ENCODE measurements at regions not wholly inside any gene's neighbourhood (a gene's known extent, or its start where the extent isn't known, plus 50 kb on each side); places are given as distances from the start of the nearest gene placed in this dataset.

- no peak for DNase-seq
These were observed 50.4 kb downstream of the RTL9 start for GRCh38 chrX:110408949-110409588.

DNA sequence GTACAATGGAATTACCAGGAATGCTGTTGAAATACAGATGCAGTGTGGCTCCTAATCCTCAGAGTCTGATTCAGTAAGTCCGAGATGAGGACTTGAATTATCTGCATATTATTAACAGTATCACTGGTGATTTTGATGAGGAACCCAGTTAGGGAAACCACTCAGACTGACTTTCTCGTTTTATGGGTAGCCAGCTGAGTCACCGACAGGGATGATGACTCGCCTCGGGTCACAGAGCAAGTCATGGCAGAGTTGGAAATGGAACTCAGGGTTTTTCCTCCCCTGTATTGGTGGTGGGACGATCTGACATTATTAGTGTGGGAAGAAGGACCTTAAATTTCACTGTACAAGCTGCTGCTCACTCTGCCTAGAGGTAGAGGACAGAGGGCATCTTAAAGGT lies 51.3 kb downstream of the RTL9 start:
- no peak for DNase-seq

- no peak for DNase-seq
These were observed 52.0 kb downstream of the RTL9 start for GRCh38 chrX:110410603-110411002.

GRCh38 chrX:110412971-110413726 lies 54.5 kb downstream of the RTL9 start:
- peak; percentile 70 for DNase-seq

- no peak for DNase-seq
These were observed 55.1 kb downstream of the RTL9 start for GRCh38 chrX:110413727-110414124.

DNA sequence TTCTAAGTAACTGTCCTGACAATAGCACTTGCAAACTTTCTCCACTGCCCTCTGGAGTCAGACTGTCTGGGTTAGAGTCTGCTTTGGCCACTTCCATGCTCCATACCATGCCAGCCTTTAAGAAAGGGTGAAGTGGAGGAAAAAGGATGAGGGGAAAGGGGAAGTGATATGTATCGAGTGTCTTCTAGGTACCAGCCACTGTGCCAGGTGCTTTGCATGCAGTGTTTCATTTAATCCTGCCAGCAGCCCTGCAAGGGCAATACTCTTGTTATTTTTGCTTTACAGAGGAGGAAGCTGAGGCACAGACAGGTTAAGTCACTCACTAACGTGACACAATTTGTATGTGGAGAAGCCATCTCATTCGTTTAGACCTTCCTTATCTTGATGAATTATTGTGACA lies 55.6 kb downstream of the RTL9 start:
- no peak for DNase-seq

GRCh38 chrX:110414679-110415439 lies 56.2 kb downstream of the RTL9 start:
- no peak for DNase-seq

DNA sequence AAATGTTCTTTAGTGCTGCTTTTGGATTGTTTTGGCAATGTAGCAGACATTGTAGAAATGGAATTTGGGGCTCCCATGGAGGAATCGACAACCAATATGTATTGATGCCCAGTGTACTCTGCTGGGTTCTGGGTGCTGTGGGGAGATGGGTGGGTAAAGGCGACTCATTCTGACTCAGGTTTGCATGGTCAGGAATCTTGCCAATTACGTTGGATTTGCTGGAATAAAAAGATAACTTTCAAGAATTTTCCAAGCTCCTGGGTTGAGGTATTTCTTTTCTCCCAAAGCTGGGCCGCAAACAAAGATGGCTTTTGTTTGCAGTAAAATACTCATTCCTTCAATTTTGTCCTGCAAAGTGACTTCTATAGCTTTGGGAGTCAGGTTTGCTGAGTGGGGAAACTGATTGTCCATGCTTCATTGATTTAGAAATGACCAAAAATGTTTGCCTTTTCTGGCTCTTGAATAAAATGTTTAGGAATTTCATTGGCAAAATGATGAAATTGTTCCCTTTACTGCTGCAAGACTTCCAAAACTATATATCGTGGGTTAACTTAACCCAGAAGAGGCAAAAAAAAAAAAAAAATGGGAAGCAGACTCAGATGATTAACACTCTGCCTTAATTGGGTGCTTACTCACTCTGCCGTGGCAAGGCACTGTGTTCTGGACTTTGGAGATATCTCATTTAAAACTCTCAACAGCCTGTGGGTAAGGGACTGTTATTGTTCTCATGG lies 57.0 kb downstream of the RTL9 start:
- DNase-seq = no peak

- no peak for DNase-seq
These were observed 58.5 kb downstream of the RTL9 start for GRCh38 chrX:110417128-110417527.

DNA sequence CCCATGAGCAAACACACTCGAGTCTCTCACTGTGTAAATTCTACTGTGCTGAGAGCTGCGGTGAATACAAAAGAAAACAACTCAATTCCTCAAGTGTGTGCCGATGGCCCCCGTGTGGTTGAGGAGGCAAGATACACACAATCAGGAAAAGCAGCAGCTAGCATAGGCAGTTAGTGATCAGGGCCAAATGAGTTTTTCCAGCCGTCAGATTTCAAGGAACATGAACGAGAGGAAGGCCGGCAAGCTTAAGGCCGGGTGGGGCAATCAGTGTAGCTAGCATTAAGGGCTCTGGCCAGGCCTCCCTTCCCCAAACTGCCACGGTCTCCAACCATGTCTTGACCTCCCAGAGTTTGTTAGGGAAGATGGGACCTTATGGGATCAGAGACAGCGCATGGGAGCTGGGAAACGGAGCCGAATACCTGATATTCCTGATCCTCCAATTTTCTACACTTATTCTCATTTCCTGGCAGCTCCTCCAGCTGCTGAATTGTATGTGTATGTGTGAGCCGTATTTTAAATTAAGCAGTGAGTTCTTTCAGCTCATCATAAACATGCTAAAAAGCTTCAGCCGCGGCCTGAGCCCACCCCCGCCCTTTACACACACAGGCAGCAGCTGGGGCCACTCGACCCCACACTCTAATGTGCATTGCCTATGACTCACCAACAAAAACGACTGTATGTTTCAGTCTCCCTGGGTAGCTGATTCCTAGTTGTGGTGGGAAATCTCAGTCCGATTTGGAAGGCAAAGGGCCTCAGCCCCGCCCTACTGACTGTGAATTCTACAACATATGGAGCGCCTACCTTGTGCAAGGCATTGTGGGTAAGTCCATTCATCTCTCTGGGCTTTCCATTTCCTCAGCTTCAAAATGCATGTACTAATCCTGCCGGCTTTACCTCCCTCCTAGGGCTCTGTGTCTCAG lies 59.9 kb downstream of the RTL9 start:
- no peak for DNase-seq

DNA sequence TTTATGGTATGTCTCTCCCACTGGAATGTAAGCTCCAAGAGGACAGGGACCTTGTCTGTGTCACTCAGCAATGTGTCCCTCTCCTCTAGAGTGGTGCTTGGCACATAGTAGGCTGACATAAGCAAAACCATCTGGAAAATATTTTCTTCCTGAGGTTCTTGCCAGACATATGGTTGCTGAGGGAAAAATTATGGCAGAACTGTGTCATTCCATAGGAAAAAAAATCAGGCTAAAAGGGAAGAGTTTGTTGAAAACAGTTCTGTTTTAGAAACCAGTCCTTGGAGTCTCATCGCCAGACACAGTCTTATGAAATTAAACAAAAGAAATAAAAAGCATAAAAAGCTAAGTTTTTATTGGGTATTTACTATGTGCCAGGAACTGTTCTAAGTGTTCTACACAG lies 60.9 kb downstream of the RTL9 start:
- no peak for DNase-seq

DNA sequence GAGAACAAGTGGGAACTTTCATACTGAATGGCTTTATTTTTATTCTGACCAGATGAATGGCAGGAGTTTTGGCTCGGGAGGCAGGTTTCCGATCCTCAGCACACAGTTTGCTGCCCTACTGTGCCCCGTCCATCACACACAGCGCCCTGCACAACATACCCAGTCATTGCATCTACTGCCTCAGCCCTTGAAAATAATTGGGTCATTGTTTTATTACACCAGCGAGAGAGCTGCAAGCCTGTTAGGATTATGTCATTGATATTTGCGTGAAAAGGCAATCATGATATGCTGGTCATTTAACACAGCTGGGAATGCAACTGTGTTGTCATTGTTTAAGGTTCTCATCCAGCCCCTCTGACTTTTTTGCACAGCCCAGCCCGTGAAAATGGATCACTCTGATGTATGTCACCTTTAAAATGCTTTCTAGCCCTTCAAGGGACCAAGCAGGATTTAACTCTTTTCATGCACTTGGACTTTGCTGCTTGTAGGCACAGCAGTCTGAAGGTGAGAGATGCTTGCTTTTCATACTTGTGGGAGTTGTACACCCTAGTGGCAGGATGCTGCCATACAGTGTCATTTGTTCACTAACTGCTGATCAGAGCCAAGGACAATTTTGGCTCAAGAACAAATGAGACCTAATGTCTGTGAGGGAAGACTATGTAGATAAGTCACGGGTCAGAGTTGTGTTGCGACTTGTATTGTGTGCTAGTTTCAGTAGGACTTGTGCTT lies 62.3 kb downstream of the RTL9 start:
- no peak for DNase-seq

GRCh38 chrX:110421500-110422455 lies 63.1 kb downstream of the RTL9 start:
- no peak for DNase-seq

- DNase-seq = no peak
These were observed 66.8 kb downstream of the RTL9 start for GRCh38 chrX:110425222-110426154.

GRCh38 chrX:110426155-110426504 lies 67.5 kb downstream of the RTL9 start:
- no peak for DNase-seq

DNA sequence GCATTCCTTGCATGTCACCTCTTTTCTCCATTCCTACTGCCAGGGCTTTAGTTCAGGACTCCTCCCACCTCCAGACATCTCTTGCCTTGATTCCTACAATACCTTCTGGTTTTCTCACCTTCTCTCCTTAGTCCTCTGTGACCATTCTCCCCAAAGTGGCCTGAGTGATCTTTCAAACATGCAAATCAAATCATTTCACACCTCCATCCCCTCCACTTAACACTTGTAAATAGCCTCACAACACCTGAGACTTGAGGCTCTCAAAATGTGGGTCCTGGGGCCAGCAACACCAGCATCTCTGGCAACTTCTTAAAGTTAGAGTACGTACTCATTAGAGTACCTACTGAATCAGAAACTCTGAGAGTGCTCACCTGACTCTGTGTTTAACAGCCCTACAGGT lies 68.4 kb downstream of the RTL9 start:
- no peak for DNase-seq

DNA sequence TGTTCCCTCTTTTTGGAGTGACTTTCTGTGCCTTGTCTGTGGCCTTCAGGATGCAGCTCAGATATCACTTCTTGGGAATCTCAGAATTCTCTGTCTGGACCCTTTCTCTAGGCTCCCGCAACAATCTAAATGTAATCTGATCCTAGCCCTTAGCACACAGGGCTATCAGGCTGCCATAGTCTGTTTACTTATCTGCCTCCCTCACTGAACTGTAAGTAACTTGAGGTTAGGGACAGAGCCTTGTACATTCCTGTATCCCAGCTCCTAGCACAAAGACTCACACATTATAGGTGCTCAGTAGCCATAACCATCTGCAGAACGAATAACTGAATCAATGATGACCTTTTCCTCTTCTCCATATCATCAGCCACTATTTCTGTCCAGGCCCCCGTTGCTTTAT lies 69.5 kb downstream of the RTL9 start:
- DNase-seq = no peak

DNA sequence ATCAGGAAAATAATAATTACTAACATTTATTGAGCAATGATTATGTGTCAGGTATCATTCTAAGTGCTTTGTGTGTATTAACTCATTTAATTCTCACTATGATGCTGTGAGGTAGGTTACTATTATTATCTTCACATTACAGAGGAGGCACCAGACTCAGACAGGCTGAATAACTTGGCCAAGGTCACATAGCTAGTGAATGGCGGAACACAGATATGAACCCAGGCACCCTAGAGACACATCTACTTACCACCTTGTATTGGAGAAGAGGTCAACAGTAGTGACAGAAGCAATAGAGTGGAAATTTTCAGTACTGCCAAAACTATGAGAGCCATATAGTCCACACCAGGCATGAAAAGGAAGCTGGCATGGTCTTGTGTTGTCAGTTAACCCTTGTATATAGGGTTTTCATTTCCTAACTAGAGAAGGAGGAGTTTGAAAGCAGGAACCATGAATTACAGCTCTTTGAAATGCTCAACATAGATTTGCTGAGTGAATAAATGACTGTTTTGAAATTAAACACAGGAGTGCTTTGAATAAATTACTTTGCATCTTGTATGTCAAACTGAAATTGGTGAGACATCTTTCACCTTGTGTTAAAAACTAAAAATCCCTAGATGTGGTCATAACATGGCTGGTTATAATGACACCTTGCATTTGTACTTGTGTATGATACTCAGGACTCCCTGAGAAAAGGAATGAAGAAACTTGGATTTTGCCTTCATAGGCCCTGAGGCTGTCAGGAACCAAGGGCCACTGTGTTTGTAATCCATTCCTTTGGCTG lies 71.8 kb downstream of the RTL9 start:
- no peak for DNase-seq
